HUES64 (cell line): ENCODE measurements at regions not wholly inside any gene's neighbourhood (a gene's known extent, or its start where the extent isn't known, plus 50 kb on each side); places are given as distances from the start of the nearest gene placed in this dataset.

Experiments
- H3K27ac ChIP-seq: 2 replicates; pipeline ENCODE4 v1.7.0; 2013; ENCODE audit warnings: low read depth, low read length, inconsistent platforms
- H3K27me3 ChIP-seq: 2 replicates; pipeline ENCODE4 v1.6.1; 2013; ENCODE audit warnings: mild to moderate bottlenecking, low read length; ENCODE audit not compliant: insufficient read depth
- H3K36me3 ChIP-seq: 2 replicates; pipeline ENCODE4 v1.6.1; 2013; ENCODE audit warnings: mild to moderate bottlenecking, low read length; ENCODE audit not compliant: insufficient read depth
- H3K4me1 ChIP-seq: 2 replicates; pipeline ENCODE4 v1.6.1; 2013; ENCODE audit warnings: mild to moderate bottlenecking, low read length, moderate library complexity; ENCODE audit not compliant: insufficient read depth
- H3K4me3 ChIP-seq: 2 replicates; pipeline ENCODE4 v1.5.1; 2013; ENCODE audit warnings: mild to moderate bottlenecking, low read length, moderate library complexity
- H3K9ac ChIP-seq: 2 replicates; pipeline ENCODE4 v1.6.1; 2013; ENCODE audit warnings: mild to moderate bottlenecking, low read depth, low read length
- H3K9me3 ChIP-seq: 2 replicates; pipeline ENCODE4 v1.6.1; 2013; ENCODE audit warnings: low read depth, low read length; ENCODE audit not compliant: insufficient read depth
- WGBS: fragments of 150-250, 120-280 bp; methylation state at CpG from one replicate; pipeline ENCODE4 v1.1.7; 2013; ENCODE audit warnings: missing lambda C conversion rate; 5-methylcytosine and 5-hydroxymethylcytosine counted together

DNA sequence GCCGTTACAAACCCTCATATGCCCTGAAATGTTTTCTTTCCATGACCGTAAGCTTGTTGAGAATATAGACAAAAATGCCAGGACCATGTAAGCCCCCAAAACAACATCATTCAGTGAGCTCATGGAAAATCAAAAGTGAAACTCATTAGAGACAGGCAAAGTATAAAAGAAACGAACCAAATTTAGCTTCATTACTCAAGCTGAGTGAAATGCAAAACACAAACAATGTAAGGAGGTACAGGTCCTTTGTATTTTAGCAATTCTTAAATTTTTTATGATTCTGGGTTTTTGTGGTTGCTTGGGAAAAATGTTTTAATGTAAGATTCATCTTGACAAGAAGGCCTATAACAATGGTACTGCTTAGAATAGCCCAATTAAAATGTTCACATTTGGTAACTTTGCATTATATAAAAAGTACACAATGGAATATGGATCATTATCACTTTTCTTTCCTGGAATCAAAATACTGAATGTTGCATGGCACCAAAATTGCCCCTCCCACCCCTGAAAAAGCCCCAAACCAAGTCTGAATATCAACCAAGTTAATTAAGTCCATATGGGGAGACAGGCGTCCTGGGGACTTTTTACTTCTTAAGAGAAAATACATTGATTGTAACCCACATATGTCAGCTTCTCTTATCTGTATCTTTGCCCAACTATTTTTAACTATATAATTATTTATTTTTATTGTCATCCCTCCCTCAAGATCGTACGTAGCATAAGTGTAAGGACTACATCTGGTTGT lies 247.7 kb upstream of the CDIN1 start:
- WGBS, result 96% methylated on average over 4 of the region's 6 CpGs
- Histone ChIP-seq H3K9me3 (no peaks in the 10 kb centered on the region), H3K27me3 (no peaks in the 10 kb centered on the region), H3K36me3 (no peaks in the 10 kb centered on the region), H3K9ac (no peak overlapping the region), H3K4me3 (no peak overlapping the region), H3K4me1 (peaks cover 12% of the 10 kb centered on the region), H3K27ac (no peak overlapping the region)

DNA sequence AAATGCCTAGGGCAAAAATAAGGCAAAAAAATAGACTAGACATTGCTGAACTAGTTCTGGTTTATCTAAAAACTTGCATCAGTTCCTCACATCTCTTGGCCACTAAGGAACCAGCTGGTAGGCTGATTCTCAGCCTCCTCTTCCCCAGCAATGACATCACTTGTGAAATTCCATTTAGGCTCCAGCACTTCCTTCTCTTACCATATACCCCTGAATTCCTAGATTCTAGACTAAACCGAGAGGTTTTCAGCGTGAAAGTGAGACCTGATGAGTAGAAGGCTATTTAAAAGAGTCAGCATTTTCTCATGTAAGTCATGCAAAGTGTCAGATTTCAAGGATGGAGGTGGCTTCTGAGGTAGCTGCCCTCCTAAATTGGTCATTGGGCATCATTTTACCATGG lies 247.1 kb upstream of the CDIN1 start:
- peaks cover 12% of the 10 kb centered on the region for H3K4me1 ChIP-seq
- 95% methylated on average over 2 of the region's 2 CpGs for WGBS
- no peak overlapping the region for H3K9ac ChIP-seq
- no peak overlapping the region for H3K27ac ChIP-seq
- no peaks in the 10 kb centered on the region for H3K9me3 ChIP-seq
- no peaks in the 10 kb centered on the region for H3K27me3 ChIP-seq
- no peak overlapping the region for H3K4me3 ChIP-seq
- no peaks in the 10 kb centered on the region for H3K36me3 ChIP-seq

DNA sequence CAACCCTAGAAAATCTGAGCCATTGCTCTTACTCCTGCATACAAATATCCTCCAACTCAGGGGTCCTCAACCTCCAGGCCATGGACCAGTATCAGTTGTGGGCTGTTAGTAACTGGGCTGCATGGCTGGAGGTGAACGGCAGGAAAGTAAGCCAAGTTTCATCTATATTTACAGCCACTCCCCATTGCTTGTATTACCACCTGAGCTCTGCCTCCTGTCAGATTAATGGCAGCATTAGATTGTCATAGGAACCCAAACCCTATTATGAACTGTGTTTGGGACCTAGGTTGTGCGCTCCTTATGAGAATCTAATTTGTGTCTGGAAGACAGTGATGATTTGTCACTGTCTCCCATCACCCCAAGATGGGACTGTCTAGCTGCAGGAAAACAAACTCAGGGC lies 246.5 kb upstream of the CDIN1 start:
- 93% methylated on average over 2 of the region's 2 CpGs for WGBS
- no peak overlapping the region for H3K27ac ChIP-seq
- no peak overlapping the region for H3K4me3 ChIP-seq
- H3K27me3 ChIP-seq, result no peaks in the 10 kb centered on the region
- no peak overlapping the region for H3K9ac ChIP-seq
- H3K9me3 ChIP-seq, result no peaks in the 10 kb centered on the region
- no peaks in the 10 kb centered on the region for H3K36me3 ChIP-seq
- H3K4me1 ChIP-seq, result peaks cover 12% of the 10 kb centered on the region

DNA sequence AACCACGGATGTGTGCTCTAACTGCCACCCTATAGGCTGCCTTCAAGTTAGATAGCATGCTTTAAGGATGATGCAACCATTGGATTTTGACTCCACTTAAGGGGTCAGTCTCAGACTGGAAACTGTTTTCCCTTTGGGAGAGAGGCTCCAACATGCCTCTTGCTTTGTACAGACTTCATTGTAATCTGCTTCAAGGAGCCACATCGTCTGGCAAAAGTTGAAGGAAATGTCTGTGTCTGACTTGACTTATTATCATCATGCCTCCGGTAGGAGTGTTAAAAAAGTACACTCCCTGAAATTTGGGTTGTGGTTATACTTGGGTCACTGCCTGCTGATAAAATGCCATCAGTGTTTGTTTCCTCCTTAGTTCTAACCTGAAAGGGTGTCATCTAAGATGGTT lies 245.4 kb upstream of the CDIN1 start:
- no peaks in the 10 kb centered on the region for H3K27me3 ChIP-seq
- no peak overlapping the region for H3K9ac ChIP-seq
- H3K27ac ChIP-seq, result no peak overlapping the region
- H3K9me3 ChIP-seq, result no peaks in the 10 kb centered on the region
- H3K4me3 ChIP-seq, result no peak overlapping the region
- H3K36me3 ChIP-seq, result no peaks in the 10 kb centered on the region
- H3K4me1 ChIP-seq, result peaks cover 12% of the 10 kb centered on the region
- WGBS, result 90% methylated on average over 3 of the region's 3 CpGs

DNA sequence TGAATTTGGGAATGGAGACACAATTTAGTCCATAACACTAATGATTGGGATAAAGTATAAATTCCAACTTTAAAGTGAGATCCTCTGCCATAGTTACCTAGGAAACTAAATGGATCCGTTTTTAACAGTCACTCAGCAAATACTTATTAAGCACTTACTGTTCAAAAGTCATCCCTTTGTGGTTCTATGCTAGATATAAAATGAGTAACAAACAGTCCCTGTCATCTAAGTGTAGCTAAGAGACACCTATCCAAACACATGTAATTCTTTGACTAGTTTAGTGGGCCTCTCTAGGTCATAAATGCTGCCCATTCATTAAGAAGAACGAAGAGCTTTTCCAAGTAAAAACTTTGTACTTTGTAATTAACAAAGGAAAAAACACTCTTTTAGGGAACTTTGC lies 244.2 kb upstream of the CDIN1 start:
- 100% methylated on average over 2 of the region's 2 CpGs for WGBS

DNA sequence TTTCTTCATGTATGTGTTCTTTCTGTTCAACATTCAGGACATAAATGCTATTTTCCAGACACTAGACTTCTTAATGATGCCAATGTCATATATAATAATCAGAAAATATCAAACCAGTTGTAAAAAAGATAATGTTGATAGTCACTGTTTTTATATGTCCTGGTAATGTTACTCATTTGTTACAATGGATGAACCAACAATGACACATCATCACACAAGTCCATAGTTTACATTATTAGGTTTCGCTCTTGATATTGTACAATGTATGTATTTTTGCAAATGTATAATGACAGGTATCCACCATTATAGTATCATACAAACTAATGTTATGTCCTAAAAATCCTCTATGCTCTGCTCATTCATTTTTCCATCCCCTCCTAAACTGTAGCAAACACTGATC lies 243.8 kb upstream of the CDIN1 start:
- H3K36me3 ChIP-seq, result no peaks in the 10 kb centered on the region
- no peaks in the 10 kb centered on the region for H3K9me3 ChIP-seq
- H3K27me3 ChIP-seq, result no peaks in the 10 kb centered on the region
- H3K9ac ChIP-seq, result no peak overlapping the region
- H3K4me3 ChIP-seq, result no peak overlapping the region
- no CpG with 5 or more reads among the region's 1 CpG for WGBS
- peaks cover 12% of the 10 kb centered on the region for H3K4me1 ChIP-seq
- no peak overlapping the region for H3K27ac ChIP-seq

More for the DNA sequence above, 244.2 kb upstream of the CDIN1 start:
- H3K4me1 ChIP-seq, result peaks cover 12% of the 10 kb centered on the region
- H3K9me3 ChIP-seq, result no peaks in the 10 kb centered on the region
- H3K36me3 ChIP-seq, result no peaks in the 10 kb centered on the region
- H3K27ac ChIP-seq, result no peak overlapping the region
- H3K27me3 ChIP-seq, result no peaks in the 10 kb centered on the region
- no peak overlapping the region for H3K9ac ChIP-seq
- no peak overlapping the region for H3K4me3 ChIP-seq

DNA sequence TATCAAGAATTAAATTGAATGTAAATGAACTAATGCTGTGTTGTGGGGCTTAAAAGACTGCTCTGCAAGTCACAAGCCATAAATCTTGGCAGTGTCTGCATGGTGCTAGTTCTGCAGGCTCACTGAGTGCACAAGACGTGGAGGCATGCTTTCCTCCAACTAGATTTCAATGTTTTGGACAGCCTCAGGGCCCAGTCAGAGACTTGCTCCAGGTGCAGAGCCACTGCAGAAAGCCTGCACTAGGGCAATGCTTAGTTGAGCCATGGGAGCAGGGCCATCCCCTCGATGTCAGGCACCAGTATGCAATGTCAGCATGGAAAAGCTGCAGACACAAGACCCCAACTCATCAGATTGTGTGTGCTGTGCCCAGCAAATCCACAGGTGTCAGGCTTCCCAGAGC lies 234.5 kb upstream of the CDIN1 start:
- H3K27me3 ChIP-seq, result no peaks in the 10 kb centered on the region
- 85% methylated on average over 2 of the region's 2 CpGs for WGBS
- H3K36me3 ChIP-seq, result no peaks in the 10 kb centered on the region
- H3K4me3 ChIP-seq, result no peak overlapping the region
- H3K9ac ChIP-seq, result no peak overlapping the region
- H3K4me1 ChIP-seq, result no peaks in the 10 kb centered on the region
- H3K27ac ChIP-seq, result no peak overlapping the region
- no peaks in the 10 kb centered on the region for H3K9me3 ChIP-seq

DNA sequence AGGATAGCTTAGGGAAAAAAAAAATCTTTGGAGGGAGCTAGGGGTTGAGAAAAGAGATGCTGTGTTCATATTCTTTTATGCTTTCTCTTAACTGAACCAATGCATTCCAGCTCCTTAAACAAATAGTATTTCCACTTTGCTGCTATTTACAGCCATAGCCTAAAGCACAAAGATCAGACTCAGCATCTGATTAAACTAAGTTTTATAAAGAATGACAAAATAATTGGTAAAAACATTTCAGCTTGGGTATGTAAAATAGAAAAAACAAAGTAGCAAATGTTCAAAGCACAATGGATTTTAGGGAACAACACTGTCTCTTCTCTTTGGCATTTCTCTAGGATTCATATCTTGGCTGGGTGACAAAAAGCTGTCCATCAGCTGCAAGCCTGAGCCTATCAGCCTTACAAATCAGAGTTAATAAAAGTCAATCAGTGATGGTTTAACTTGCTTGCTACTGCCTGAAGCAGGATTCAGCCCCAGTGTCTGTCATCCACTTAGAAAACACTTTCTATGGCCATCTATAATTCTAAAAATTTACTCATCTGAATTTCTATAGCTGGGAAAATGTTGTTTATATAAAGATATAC lies 232.1 kb upstream of the CDIN1 start:
- Histone ChIP-seq H3K4me3 (no peak overlapping the region), H3K9me3 (no peaks in the 10 kb centered on the region), H3K4me1 (no peaks in the 10 kb centered on the region), H3K27me3 (no peaks in the 10 kb centered on the region), H3K27ac (no peak overlapping the region), H3K9ac (no peak overlapping the region), H3K36me3 (no peaks in the 10 kb centered on the region)

DNA sequence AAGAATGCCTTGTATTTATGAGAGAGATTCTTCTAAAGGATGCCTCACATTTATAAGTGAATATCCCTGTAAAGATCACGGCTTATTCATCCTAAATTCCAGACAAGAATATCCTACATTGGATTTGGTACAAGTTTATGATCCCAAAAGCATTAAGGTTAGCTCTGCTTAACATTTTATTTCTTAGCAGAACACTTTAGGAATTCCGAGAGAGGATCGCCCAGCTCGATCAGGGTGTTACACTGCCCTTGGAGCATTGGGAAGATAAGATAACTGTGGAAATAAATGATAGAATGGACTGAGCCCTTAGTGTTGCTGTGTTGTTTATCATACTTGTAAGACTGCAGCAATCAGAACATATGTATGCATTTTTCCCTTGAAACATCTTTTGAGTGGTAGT lies 223.0 kb upstream of the CDIN1 start:
- Histone ChIP-seq H3K27ac (no peak overlapping the region), H3K4me1 (peaks cover under 1% of the 10 kb centered on the region; the same call in 1 of the 2 replicates), H3K4me3 (no peak overlapping the region), H3K27me3 (no peaks in the 10 kb centered on the region), H3K9ac (no peak overlapping the region), H3K9me3 (no peaks in the 10 kb centered on the region), H3K36me3 (no peaks in the 10 kb centered on the region)
- over 99% methylated on average over 4 of the region's 4 CpGs for WGBS

DNA sequence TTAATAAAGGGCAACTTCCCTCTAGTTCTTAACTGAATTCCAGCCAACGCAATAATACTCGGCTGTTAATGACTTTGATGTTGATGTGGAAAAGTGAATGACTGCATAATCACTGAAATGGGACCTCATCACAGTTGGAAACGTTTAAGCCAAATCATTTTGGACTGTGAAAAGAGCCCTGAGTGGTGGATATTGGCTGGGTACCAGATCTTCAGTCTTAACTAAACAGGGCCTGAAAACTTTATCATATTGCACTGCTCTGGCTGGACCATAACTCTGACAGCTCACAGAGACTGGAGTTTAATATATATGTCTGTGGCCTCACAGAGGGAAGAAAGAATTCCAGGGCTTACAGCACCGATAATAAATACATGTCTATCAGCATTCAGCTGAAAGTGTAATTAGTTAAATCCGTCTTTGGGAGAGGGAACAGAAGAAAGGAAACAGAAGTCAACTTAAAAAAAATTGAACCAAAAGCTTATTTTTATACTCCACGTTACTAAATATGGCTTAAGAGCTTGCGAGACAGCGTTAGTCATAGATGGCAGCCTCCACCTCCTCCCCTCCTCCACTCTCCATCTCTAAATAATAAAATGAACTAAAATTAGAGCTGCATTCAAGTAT lies 222.3 kb upstream of the CDIN1 start:
- Histone ChIP-seq H3K36me3 (no peaks in the 10 kb centered on the region), H3K4me1 (peaks cover 4% of the 10 kb centered on the region; the same call in 1 of the 2 replicates), H3K27me3 (no peaks in the 10 kb centered on the region), H3K27ac (no peak overlapping the region), H3K4me3 (no peak overlapping the region), H3K9ac (no peak overlapping the region), H3K9me3 (no peaks in the 10 kb centered on the region)
- WGBS, result 84% methylated on average over 7 of the region's 8 CpGs

DNA sequence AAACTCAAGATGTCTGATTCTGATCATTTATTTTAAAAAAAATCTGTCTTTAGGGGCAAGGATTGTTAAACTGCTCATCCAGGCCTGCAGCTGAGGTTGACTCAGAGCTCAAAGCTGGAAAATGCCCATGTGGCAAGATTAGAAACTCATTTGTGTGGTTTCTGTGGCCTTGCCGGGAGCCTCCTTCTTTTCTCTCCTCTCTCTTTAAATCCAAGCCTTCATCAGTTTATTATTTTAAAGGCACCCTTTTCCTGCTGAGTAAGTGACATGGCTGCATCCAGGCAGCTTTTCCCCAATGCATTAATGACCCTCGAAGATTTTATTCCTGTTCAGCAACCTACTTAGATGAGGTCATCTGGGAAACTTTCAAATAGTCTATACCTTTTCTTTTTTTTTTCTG lies 221.3 kb upstream of the CDIN1 start:
- no peak overlapping the region for H3K4me3 ChIP-seq
- 91% methylated on average over 2 of the region's 2 CpGs for WGBS
- H3K9me3 ChIP-seq, result no peaks in the 10 kb centered on the region
- no peaks in the 10 kb centered on the region for H3K27me3 ChIP-seq
- H3K4me1 ChIP-seq, result peaks cover 4% of the 10 kb centered on the region; the same call in 1 of the 2 replicates
- H3K27ac ChIP-seq, result no peak overlapping the region
- H3K36me3 ChIP-seq, result no peaks in the 10 kb centered on the region
- no peak overlapping the region for H3K9ac ChIP-seq
